CD4-positive, alpha-beta T cell (primary cell): ENCODE measurements at regions not wholly inside any gene's neighbourhood (a gene's known extent, or its start where the extent isn't known, plus 50 kb on each side); places are given as distances from the start of the nearest gene placed in this dataset.

Experiments used
- ATAC-seq: fragments of 200-7000 bp; cut with Tn5 transposase; one replicate; pipeline ENCODE4 v1.10.0; 2022; ENCODE audit warnings: mild to moderate bottlenecking; ENCODE audit not compliant: poor library complexity
- CTCF ChIA-PET: fragments of 350-600 bp; sonication (Branson Sonifier 250); formaldehyde crosslinking; loops from one replicate; lab custom pipeline; 2021; ENCODE audit warnings: antibody characterized with exemption, inconsistent platforms; lab: Charles Lee
- POLR2A ChIA-PET: fragments of 350-600 bp; sonication (Branson Sonifier 250); formaldehyde crosslinking; loops from one replicate; lab custom pipeline; 2021; ENCODE audit warnings: antibody characterized with exemption, inconsistent platforms; lab: Charles Lee
- DNase-seq, 14 experiments: peaks; one replicate each; pipeline ENCODE4 v3.0.0-alpha.2; 2013 to 2020; ENCODE audit warnings: mixed read lengths in 2 of 14
- H3K27ac ChIP-seq, 2 donors: one replicate each; pipeline versions ENCODE4 v1.5.1 to v1.7.0; 2013; ENCODE audit warnings: low read length in 2 of 2, low read depth in 1 of 2, mild to moderate bottlenecking in 1 of 2
- H3K27me3 ChIP-seq, 2 experiments: 1 replicate in 1 of 2; 2 replicates in 1 of 2; pipeline versions ENCODE4 v1.6.1 to v1.7.0; 2013; ENCODE audit warnings: low read length in 2 of 2, control low read depth in 1 of 2, mild to moderate bottlenecking in 1 of 2, moderate library complexity in 1 of 2; ENCODE audit not compliant: insufficient read depth in 2 of 2, control insufficient read depth in 1 of 2
- H3K36me3 ChIP-seq: one replicate; pipeline ENCODE4 v1.6.1; 2013; ENCODE audit warnings: low read length, control low read depth; ENCODE audit not compliant: insufficient read depth
- H3K4me1 ChIP-seq: one replicate; pipeline ENCODE4 v1.6.1; 2013; ENCODE audit warnings: low read length, control low read depth; ENCODE audit not compliant: insufficient read depth
- H3K4me3 ChIP-seq: one replicate; pipeline ENCODE4 v1.5.1; 2013; ENCODE audit warnings: mild to moderate bottlenecking, low read length, moderate library complexity
- H3K9me3 ChIP-seq, 2 experiments: 1 replicate in 1 of 2; 2 replicates in 1 of 2; pipeline versions ENCODE4 v1.6.1 to v1.7.0; 2013; ENCODE audit warnings: low read length in 2 of 2, mild to moderate bottlenecking in 2 of 2, control low read depth in 1 of 2, moderate library complexity in 1 of 2; ENCODE audit not compliant: control insufficient read depth in 1 of 2, insufficient read depth in 1 of 2
- H3K27ac Mint-ChIP-seq: one replicate; pipeline ENCODE4 v1.8.0; 2020; ENCODE audit warnings: mixed read lengths
- H3K27me3 Mint-ChIP-seq: one replicate; pipeline ENCODE4 v1.8.0; 2021; ENCODE audit warnings: mixed read lengths
- H3K36me3 Mint-ChIP-seq: one replicate; pipeline ENCODE4 v1.8.0; 2021; ENCODE audit warnings: low read depth, mixed read lengths
- H3K4me1 Mint-ChIP-seq: one replicate; pipeline ENCODE4 v1.8.0; 2021; ENCODE audit warnings: low read depth, mixed read lengths
- H3K4me3 Mint-ChIP-seq: one replicate; pipeline ENCODE4 v1.8.0; 2020; ENCODE audit warnings: mild to moderate bottlenecking, mixed read lengths
- H3K9me3 Mint-ChIP-seq: one replicate; pipeline ENCODE4 v1.8.0; 2020; ENCODE audit warnings: mixed read lengths
- intact Hi-C, 2 experiments: fragments of 100-400 bp; cut with DNase I in 1 of 2; cut with micrococcal nuclease in 1 of 2; formaldehyde crosslinking; loops; one replicate each; pipeline versions ENCODE4 v1.15.1 to v1.9.0; 2023 to 2025; cut with DNase I, micrococcal nuclease
- TF ChIP-seq, protein P1 (sequence below): fragments of 200-600 bp; IDR thresholded peaks from one replicate; pipeline ENCODE4 v1.8.0; 2022; ENCODE audit warnings: antibody characterized with exemption, mild to moderate bottlenecking

DNA sequence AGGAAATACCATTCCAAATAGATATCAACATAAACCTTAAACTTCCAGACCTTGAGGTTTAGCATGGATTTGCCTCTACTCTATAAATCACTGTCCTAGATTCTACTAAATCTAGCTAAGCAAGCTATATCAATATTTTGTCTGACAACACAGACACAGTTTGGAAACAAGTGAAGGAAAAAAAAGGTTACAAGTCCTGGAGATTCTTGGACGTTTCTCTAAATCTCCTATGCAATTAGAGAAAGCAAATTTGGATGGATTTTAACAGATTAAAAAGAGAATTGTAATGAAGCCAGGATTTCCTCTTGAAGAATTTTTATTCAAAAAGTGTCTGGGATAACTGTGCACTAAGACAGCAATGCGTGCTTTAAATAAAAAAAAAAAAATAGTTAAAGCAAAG, 441.1 kb upstream of the DPH6 start:
- no peak overlapping the region for H3K27ac Mint-ChIP-seq
- POLR2A ChIA-PET, result no interaction called here
- ATAC-seq, result no peak
- H3K4me1 Mint-ChIP-seq, result no peaks in the 10 kb centered on the region
- CTCF ChIA-PET, result no interaction called here
- Histone ChIP-seq H3K36me3 (no peaks in the 10 kb centered on the region), H3K9me3 (no peaks in the 10 kb centered on the region), H3K27me3 (no peaks in the 10 kb centered on the region), H3K27ac (no peak overlapping the region), H3K4me1 (no peaks in the 10 kb centered on the region), H3K4me3 (no peak overlapping the region)
- H3K4me3 Mint-ChIP-seq, result no peak overlapping the region
- H3K27me3 Mint-ChIP-seq, result no peaks in the 10 kb centered on the region
- no peak for DNase-seq
- H3K36me3 Mint-ChIP-seq, result no peaks in the 10 kb centered on the region
- peaks cover 2% of the 10 kb centered on the region for H3K9me3 Mint-ChIP-seq
- TF ChIP-seq, protein P1, sequence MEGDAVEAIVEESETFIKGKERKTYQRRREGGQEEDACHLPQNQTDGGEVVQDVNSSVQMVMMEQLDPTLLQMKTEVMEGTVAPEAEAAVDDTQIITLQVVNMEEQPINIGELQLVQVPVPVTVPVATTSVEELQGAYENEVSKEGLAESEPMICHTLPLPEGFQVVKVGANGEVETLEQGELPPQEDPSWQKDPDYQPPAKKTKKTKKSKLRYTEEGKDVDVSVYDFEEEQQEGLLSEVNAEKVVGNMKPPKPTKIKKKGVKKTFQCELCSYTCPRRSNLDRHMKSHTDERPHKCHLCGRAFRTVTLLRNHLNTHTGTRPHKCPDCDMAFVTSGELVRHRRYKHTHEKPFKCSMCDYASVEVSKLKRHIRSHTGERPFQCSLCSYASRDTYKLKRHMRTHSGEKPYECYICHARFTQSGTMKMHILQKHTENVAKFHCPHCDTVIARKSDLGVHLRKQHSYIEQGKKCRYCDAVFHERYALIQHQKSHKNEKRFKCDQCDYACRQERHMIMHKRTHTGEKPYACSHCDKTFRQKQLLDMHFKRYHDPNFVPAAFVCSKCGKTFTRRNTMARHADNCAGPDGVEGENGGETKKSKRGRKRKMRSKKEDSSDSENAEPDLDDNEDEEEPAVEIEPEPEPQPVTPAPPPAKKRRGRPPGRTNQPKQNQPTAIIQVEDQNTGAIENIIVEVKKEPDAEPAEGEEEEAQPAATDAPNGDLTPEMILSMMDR, result no peak
- intact Hi-C loops, result no loop called here

DNA sequence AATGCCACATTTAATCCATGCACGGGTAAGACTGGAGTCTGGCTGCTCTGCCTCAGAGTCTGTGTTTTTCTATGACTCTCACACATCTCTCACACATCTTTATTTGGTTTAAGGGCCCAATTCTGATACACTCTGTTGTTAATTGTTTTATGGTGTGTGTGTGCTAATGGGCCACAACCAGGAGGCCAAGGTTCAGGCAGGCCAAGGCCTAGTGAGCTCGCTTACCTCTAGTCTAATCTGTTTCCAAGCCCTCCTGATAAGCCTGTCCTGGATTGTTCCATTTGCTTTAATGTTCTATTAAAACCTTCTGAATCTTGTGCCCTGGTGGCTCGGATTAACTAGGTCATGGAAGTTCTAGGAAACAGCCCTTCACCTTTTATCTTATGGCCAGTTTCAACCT, 445.4 kb upstream of the DPH6 start:
- Histone ChIP-seq H3K36me3 (no peaks in the 10 kb centered on the region), H3K27ac (no peak overlapping the region), H3K4me3 (no peak overlapping the region), H3K9me3 (no peaks in the 10 kb centered on the region), H3K4me1 (no peaks in the 10 kb centered on the region), H3K27me3 (no peaks in the 10 kb centered on the region)
- Mint-ChIP-seq H3K4me3 (no peak overlapping the region), H3K27ac (no peak overlapping the region), H3K36me3 (no peaks in the 10 kb centered on the region), H3K27me3 (no peaks in the 10 kb centered on the region), H3K4me1 (no peaks in the 10 kb centered on the region), H3K9me3 (peaks cover 2% of the 10 kb centered on the region)
- ChIA-PET CTCF (no interaction called here), POLR2A (no interaction called here)
- DNase-seq (no peak), ATAC-seq (no peak)
- intact Hi-C loops, result no loop called here
- TF ChIP-seq, protein P1, result no peak

DNA sequence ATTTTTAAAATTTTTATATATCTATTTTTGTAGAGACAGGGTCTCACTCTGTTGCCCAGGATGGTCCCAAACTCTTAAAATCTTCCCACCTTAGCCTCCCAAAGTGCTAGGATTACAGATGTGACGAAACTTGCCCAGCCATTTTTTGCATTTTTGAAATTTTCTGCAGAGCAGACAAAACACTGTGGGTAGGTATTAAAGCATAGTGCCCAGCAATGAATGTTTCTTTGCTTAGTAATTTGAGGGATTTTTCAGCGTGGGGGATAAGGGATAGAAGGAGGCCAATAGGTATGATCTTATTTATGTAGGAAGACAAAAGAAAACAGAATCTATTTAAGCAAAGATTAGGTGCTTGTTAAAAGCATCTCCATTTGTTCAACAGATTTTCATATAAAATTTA, 446.8 kb upstream of the DPH6 start:
- H3K27ac Mint-ChIP-seq, result no peak overlapping the region
- ChIA-PET CTCF (no interaction called here), POLR2A (no interaction called here)
- Histone ChIP-seq H3K4me1 (no peaks in the 10 kb centered on the region), H3K9me3 (no peaks in the 10 kb centered on the region), H3K27me3 (no peaks in the 10 kb centered on the region), H3K36me3 (no peaks in the 10 kb centered on the region), H3K4me3 (no peak overlapping the region), H3K27ac (no peak overlapping the region)
- no peaks in the 10 kb centered on the region for H3K27me3 Mint-ChIP-seq
- no peaks in the 10 kb centered on the region for H3K36me3 Mint-ChIP-seq
- DNase-seq (no peak), ATAC-seq (no peak)
- H3K9me3 Mint-ChIP-seq, result peaks cover 2% of the 10 kb centered on the region
- H3K4me3 Mint-ChIP-seq, result no peak overlapping the region
- intact Hi-C loops, result no loop called here
- TF ChIP-seq, protein P1, result no peak
- H3K4me1 Mint-ChIP-seq, result no peaks in the 10 kb centered on the region
